C4-2B (cell line): ENCODE measurements at regions not wholly inside any gene's neighbourhood (a gene's known extent, or its start where the extent isn't known, plus 50 kb on each side); places are given as distances from the start of the nearest gene placed in this dataset.

ENCODE experiments used
- CTCF ChIP-seq: fragments of 450-650 bp; conservative IDR thresholded peaks from 2 replicates; pipeline ENCODE4 v1.5.1; 2017; ENCODE audit warnings: mild to moderate bottlenecking
- ZFX ChIP-seq: fragments of 450-650 bp; IDR thresholded peaks from 2 replicates; pipeline ENCODE4 v1.6.1; 2017

- no peak for TF ChIP-seq CTCF
- no peak for TF ChIP-seq ZFX
These were observed 163.8 kb upstream of the KLF4 start for GRCh38 chr9:107653263-107653821.
